ENCODE measurements at regions not wholly inside any gene's neighbourhood (a gene's known extent, or its start where the extent isn't known, plus 50 kb on each side); places are given as distances from the start of the nearest gene placed in this dataset.
"Not testable (repeated sequence)": the region's sequence is repeated elsewhere in the genome, so short reads cannot be mapped to it uniquely, and the experiment has no call there.

DNA sequence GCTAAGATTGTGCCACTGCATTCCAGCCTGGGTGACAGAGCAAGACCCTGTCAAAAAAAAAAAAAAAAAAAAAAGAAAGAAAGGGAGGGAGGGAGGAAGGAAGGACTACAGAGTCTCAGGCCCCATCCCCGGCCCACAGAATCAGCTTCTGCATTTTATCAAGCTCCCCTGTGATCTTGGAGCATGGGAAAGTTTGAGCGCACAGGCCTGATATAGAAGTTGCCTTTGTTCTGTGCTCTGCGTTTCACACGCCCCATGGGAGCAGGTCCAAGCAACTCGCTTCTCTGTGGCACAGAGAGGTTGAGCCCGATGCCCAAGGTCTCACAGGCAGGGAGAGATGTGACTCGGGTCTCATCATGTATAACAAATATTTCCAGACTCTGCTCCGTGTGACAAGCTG is 101.8 kb downstream of the PHETA1 start:
- Histone ChIP-seq H3K27me3 (peaks cover 0 to 39% of the 10 kb centered on the region in 2 donors), H3K36me3 (no peaks in the 10 kb centered on the region), H3K4me3 (no peak overlapping the region), H3K27ac (no peak overlapping the region), H3K9me3 (no peaks in the 10 kb centered on the region), H3K4me1 (peaks cover 0 to 8% (median 3%) of the 10 kb centered on the region in 4 donors)
- TF ChIP-seq, protein P1, sequence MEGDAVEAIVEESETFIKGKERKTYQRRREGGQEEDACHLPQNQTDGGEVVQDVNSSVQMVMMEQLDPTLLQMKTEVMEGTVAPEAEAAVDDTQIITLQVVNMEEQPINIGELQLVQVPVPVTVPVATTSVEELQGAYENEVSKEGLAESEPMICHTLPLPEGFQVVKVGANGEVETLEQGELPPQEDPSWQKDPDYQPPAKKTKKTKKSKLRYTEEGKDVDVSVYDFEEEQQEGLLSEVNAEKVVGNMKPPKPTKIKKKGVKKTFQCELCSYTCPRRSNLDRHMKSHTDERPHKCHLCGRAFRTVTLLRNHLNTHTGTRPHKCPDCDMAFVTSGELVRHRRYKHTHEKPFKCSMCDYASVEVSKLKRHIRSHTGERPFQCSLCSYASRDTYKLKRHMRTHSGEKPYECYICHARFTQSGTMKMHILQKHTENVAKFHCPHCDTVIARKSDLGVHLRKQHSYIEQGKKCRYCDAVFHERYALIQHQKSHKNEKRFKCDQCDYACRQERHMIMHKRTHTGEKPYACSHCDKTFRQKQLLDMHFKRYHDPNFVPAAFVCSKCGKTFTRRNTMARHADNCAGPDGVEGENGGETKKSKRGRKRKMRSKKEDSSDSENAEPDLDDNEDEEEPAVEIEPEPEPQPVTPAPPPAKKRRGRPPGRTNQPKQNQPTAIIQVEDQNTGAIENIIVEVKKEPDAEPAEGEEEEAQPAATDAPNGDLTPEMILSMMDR (IDR thresholded peaks at IDR 0.05) = no peak
- DNase-seq = no peak
- intact Hi-C loops (cut with DNase I; ENCODE audit: low total_unique reads) = no loop called here

DNA sequence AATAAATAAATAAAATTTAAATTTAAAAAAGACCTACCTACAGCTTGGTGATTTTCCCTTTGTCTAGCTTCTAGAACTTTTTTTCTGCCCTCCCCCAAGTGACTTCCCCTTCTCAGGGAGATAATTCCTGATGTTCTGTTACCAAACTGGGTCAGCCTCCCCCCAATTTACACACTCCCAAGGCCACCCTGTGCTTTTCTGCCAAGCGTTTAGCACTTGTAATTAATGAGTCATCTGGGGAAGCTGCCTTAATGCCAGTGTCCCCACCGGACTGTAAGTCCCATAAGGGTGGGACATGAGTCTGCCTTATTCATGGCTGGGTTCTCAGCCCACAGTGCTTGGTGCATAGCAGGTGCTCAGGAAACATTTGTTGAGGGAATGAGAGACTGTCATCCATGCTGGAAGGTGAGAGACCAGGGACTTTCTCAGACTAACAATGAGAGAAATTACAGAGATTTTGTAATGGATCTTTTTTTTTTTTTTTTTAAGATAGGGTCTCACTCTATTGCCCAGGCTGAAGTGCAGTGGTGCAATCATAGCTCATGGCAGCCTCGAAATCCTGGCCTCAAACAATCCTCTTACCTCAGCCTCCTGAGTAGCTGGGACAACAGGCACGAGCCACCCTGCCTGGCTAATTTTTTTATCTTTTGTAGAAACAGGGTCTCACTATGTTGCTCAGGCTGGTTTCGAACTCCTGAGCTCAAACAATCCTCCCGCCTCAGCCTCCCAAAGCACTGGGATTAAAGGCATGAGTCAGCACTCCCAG is 106.8 kb downstream of the PHETA1 start:
- Histone ChIP-seq H3K9me3 (no peaks in the 10 kb centered on the region), H3K4me1 (no peaks in the 10 kb centered on the region), H3K27ac (no peak overlapping the region), H3K4me3 (no peak overlapping the region), H3K27me3 (peaks cover 0 to 17% of the 10 kb centered on the region in 2 donors), H3K36me3 (no peaks in the 10 kb centered on the region)
- intact Hi-C loops (cut with DNase I; ENCODE audit: low total_unique reads) = no loop called here
- no peak for DNase-seq
- TF ChIP-seq, protein P1 (IDR thresholded peaks at IDR 0.05) = no peak

DNA sequence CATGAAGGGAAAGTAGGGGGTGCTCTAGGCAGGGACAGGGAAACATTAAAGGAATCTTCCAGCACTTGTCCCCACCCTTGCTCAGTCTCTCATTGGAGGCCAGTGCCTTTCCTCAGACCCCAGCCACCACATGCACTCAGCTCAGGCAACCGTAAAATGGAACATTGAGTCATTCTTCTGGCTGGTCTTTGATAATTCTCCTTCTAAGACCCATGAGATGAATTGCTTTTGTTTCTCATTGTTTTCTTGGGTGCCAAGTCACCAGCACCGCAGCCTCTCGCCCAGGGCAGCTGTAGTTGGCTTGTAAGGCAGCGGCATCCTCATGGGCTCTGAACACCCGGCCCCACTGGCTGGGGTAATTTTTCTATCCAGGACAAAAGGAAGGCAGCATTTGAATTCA is 108.2 kb downstream of the PHETA1 start:
- H3K27ac ChIP-seq = no peak overlapping the region
- no peaks in the 10 kb centered on the region for H3K4me1 ChIP-seq
- H3K27me3 ChIP-seq = peaks cover 0 to 26% of the 10 kb centered on the region in 2 donors
- H3K36me3 ChIP-seq = no peaks in the 10 kb centered on the region
- H3K9me3 ChIP-seq = no peaks in the 10 kb centered on the region
- H3K4me3 ChIP-seq = no peak overlapping the region
- no peak for DNase-seq
- TF ChIP-seq, protein P1 (IDR thresholded peaks at IDR 0.05) = no peak
- intact Hi-C loops (cut with DNase I; ENCODE audit: low total_unique reads) = no loop called here

DNA sequence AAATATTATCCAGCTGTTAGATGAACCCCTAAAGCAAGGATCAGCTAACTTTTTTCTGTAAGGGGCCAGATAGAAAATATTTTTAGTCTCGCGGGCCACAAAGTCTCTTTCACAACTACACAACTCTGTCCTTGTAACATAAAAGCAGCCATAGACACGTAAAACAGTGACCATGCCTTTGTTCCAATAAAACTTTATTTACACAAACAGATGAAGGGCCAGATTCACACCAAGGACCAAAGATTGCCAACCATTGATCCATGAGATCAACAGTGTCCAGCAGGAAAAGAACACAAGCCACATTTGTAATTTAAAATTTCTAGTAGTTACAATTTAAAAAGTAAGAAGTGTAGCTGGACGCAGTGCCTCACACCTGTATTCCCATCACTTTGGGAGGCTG is 109.7 kb downstream of the PHETA1 start:
- no peaks in the 10 kb centered on the region for H3K36me3 ChIP-seq
- DNase-seq = no peak
- H3K4me1 ChIP-seq = no peaks in the 10 kb centered on the region
- TF ChIP-seq, protein P1 (IDR thresholded peaks at IDR 0.05) = no peak
- intact Hi-C loops (cut with DNase I; ENCODE audit: low total_unique reads) = no loop called here
- no peak overlapping the region for H3K4me3 ChIP-seq
- peaks cover 0 to 27% of the 10 kb centered on the region in 2 donors for H3K27me3 ChIP-seq
- no peak overlapping the region for H3K27ac ChIP-seq
- H3K9me3 ChIP-seq = no peaks in the 10 kb centered on the region

DNA sequence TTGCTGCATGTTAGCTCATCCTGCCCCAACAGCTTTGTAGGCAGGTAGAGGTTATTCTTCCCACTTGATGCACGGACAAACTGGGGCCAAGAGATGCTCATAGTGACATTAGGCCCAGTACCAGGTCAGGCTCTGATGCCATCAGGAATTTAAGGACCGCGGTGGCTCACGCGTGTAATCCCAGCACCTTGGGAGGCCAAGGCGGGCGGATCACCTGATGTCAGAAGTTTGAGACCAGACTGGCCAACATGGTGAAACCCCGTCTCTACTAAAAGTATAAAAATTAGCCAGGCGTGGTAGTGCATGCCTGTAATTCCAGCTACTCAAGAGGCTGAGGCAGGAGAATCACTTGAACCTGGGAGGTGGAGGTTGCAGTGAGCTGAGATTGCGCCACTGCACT is 110.8 kb downstream of the PHETA1 start:
- H3K27me3 ChIP-seq = peaks cover 0 to 29% of the 10 kb centered on the region in 2 donors
- DNase-seq; H3K4me3 ChIP-seq; intact Hi-C loops (cut with DNase I; ENCODE audit: low total_unique reads); H3K36me3 ChIP-seq; H3K9me3 ChIP-seq; H3K27ac ChIP-seq; H3K4me1 ChIP-seq: not testable (repeated sequence)

DNA sequence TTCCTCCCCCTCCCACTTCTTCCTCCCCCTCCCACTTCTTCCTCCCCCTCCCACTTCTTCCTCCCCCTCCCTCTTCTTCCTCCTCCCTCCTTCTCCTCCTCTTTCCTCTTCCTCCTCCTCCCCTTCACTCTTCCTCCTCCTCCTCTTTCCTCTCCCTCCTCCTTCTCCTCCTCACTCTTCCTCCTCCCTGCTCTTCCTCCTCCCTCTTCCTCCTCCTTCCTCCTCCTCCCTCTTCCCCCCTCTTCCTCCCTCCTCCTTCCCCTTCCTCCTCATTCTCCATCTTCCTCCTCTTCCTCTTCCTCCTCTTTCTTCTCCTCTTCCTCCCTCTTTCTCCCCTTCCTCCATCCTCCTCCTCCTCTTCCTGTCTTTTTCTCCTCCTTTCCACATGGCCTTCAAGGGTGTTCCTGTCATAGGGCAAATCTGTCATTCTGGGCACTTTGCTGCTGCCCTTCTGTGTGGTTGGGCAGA is 111.4 kb downstream of the PHETA1 start:
- DNase-seq = no peak
- intact Hi-C loops (cut with DNase I; ENCODE audit: low total_unique reads) = no loop called here
- peaks cover 0 to 30% of the 10 kb centered on the region in 2 donors for H3K27me3 ChIP-seq
- H3K27ac ChIP-seq = no peak overlapping the region
- H3K9me3 ChIP-seq = no peaks in the 10 kb centered on the region
- no peak overlapping the region for H3K4me3 ChIP-seq
- no peaks in the 10 kb centered on the region for H3K36me3 ChIP-seq
- TF ChIP-seq, protein P1 (IDR thresholded peaks at IDR 0.05) = no peak
- no peaks in the 10 kb centered on the region for H3K4me1 ChIP-seq
